HG03565 (cell line): ENCODE measurements at regions not wholly inside any gene's neighbourhood (a gene's known extent, or its start where the extent isn't known, plus 50 kb on each side); places are given as distances from the start of the nearest gene placed in this dataset.
"Not testable (repeated sequence)": the region's sequence is repeated elsewhere in the genome, so short reads cannot be mapped to it uniquely, and the experiment has no call there.

Experiments used
- ATAC-seq: cut with Tn5 transposase; IDR thresholded peaks from one replicate; pipeline ENCODE4 v1.9.1; 2021; ENCODE audit warnings: mild to moderate bottlenecking, moderate library complexity; ENCODE audit not compliant: unreplicated experiment

- no peak for ATAC-seq
These were observed 153.8 kb downstream of the DEPDC1B start for GRCh38 chr5:60546207-60546606.

DNA sequence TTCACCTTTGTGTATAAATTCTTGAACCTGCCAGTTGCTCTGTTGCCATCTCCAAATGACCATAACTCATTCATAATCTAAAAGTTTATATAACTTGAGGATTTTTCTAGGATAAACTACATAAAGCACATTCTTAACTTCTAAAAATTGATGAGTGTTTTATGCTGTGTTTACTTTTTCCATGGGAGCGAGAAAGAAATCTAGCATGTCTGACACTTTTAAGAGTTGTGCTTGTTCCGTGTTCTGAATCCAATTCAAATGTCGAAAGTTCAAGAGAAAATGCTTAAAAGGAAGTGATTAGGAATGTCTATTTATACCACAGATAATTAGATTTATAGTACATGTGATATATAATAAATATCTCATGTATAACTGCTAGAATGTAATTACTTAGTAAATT is 154.4 kb downstream of the DEPDC1B start:
- ATAC-seq = no peak

- no peak for ATAC-seq
These were observed 155.8 kb downstream of the DEPDC1B start for GRCh38 chr5:60544142-60544541.

DNA sequence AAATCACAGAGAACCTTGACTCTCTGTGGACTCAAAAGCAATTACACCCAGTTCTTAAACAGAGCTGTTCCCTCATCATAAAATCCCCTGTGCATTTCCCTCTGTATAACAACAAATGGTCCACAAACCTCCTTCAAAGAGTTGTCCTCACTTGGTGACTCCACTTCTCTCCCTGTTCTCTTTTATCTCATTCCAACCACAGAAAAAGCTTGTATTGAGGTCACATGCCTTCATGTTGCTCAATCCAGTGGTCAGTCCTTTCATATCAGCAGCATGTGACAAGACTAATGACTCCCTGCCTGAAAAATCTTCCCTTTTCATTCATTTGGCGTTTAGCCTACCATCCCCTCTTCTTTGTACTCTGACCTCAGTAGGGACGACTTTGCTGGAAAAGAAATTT is 158.0 kb downstream of the DEPDC1B start:
- ATAC-seq = no peak

DNA sequence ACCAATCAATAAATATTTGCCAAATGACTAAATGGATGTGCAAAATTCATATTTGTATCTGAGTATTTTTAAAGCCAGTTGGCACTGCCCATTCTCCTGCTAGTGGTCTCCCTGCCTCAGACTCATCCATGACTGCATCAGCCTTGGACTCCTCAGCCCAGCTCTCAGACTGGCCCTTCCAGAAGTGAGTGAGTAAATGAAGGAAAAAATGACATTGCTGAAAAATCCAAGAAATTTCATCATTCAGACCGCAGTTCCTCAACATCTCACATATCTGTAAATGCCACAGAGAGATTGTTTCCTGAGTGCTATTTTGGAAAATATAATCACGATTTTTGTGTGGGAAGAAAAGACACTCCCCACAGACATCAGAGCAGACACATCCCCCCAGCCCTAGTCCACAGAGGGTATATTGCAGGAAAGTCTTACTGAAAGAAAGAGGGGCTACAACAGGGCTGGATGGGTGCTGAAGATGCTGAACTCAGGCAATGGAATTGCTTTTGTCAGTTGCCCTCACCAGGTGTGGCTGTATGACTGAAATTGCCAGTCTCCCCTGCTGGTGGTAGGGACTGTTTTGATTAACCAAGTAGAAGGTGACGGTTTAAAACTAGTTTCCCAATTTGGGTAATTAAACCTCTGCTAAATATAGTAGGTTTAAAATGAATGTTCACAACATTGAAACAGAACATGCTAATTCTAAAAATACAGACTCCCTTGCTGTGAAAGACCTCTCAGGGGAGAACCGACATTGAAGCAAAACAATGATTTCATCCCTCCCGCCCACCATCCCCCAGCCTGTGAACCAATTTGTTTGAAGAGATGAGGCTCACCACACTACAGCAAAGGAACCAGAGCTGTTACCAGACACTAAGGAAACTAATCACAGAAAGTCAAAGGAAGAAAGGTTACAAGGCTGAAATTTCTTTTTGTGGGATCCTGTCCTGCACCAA is 158.8 kb downstream of the DEPDC1B start:
- ATAC-seq = peak; percentile 86

GRCh38 chr5:60538955-60539866 is 160.8 kb downstream of the DEPDC1B start:
- no peak for ATAC-seq

DNA sequence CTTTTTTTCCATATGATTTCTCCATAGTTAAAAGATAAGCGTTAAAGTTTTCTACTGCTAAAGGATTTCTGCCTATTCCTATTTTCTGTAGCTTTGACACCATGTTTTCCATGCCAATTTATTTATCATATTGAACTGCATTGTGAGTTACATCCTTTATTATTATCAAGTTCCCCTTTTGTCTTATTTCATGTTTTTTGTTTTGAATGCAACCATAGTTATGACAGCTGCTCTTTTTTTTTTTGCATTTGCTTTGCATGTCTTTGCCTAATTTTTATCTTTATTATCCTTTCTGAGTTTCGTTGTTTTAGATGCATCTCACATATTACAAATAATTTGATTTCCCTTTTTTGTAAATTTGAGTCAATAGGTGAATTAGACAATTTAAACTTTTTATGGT is 161.5 kb downstream of the DEPDC1B start:
- ATAC-seq = no peak

- no peak for ATAC-seq
These were observed 164.0 kb downstream of the DEPDC1B start for GRCh38 chr5:60535951-60536350.

DNA sequence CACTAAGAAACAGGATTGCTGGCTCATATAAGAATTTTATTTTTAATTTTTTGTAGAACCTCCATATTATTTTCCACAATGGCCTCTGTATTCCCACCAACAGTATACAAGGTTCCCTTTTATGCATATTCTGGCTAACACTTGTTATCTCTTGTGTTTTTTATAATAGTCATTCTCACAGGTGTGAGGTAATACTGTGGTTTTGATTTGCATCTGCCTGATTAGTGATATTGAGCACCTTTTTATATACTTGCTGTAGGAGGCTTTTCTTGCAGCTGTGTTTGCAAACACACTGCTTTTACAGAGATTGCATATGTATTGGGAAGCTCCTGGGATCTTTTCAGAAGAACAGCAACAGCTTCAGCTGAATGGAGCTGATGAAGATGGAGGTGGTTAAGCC is 164.8 kb downstream of the DEPDC1B start:
- ATAC-seq = peak; percentile 64

- no peak for ATAC-seq
These were observed 166.2 kb downstream of the DEPDC1B start for GRCh38 chr5:60533789-60534188.

GRCh38 chr5:60532796-60533195 is 167.2 kb downstream of the DEPDC1B start:
- not testable (repeated sequence) for ATAC-seq

DNA sequence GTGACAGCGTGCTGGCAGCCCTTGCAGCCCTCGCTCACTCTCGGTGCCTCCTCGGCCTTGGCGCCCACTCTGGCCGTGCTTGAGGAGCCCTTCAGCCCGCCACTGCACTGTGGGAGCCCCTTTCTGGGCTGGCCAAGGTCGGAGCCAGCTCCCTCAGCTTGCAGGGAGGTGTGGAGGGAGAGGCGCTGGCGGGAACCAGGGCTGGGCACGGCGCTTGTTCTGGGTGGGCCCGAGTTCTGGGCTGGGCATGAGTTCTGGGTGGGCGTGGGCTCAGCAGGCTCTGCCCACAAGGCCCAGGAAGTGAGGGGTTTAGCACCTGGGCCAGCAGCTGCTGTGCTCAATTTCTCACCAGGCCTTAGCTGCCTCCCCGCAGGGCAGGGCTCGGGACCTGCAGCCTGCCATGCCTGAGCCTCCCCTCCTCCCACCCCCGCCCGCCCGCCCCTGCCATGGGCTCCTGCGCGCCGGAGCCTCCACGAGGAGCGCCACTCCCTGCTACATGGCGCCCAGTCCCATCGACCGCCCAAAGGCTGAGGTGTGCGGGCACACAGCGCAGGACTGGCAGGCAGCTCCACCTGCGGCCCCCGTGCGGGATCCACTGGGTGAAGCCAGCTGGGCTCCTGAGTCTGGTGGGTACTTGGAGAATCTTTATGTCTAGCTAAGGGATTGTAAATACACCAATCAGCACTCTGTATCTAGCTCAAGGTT is 169.7 kb downstream of the DEPDC1B start:
- ATAC-seq = not testable (repeated sequence)

DNA sequence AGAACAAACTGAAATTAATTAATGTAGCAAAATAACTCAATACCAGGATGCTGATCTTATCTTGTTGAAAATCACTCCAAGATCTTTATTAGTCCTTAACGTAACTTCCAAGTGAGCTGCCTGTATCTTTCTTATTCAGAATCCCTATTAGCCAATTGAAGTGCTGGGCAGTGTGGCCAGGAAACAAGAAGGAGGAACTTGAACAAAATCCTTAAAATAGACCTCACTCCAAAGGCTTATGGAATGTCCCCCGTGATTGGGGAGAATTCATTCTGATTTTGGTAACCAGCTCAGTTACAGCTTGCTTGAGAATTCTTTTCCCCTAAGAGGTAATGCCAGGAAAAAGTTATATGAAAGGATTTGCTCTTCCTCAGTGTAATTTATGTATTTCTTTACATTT is 171.0 kb downstream of the DEPDC1B start:
- no peak for ATAC-seq

DNA sequence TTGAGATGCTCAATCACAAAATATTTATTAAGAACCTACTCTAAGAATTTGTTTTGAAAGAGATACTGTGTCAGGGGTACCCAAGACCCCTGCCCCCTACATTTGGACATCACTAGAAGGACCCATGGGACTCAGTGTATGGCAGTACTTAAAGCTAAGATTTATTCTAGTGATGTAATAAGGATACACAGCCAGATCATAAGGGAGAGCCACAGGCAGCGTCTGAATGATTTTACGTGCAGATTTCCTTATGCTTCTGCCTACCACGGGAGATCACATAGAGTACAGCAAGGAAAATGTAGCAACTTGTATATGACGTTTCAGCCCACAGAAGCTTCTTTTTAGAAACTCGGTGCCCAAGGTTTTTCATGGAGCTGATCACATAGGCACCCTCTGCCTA is 172.9 kb downstream of the DEPDC1B start:
- no peak for ATAC-seq

DNA sequence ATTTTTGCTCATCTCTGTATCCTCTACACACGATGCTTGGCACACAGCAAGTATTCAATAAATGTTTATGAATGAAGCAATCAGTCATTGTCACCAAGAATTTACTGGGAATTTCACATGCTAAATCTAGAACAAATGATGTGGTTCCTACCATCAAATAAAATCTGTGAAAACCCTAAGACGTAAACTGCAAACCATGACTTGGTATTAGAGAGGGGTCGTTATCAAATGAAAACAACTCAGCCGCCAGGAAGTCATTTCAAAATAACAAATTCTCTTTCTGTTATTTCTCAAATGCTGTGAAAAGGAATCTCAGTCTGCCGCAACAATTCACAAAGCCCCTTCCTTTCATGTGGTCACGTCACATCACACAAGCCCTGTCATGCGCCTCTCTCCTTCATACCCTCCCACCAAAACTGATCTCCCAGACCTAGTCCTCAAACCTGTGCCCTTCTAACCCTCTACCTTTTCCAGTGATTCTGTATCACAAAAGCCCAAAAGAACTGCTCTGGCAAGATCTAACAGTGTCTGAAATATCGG is 173.6 kb downstream of the DEPDC1B start:
- ATAC-seq = no peak

DNA sequence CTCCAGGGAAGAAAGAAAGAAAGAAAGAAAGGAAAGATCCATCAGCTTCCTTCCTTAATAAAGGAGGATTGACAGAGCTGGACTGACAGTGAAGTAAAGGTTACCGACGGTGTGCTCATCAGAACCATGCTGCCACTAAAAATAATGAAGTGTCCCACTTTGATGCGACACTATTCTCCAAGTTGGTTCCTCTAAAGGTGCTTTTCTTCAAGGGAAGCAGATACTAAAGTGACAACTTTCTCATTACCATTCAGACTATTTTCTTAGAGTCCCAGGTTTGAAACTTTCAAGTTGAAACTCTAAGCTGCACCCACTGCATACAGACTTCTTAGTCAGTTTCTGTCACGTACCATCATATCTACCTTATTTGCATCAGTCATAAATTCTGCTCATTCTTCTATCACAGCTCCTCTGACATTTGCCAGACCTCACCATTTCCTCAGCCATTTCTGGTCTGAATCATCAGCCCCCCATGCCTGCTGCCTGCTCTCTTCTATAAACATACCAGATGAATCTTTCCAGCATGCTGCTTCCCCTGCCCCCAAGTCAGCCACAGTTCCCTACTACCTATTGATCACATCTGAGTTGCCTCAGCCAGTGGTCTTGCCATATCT is 177.6 kb downstream of the DEPDC1B start:
- ATAC-seq = peak; percentile 76

GRCh38 chr5:60521376-60522291 is 178.3 kb downstream of the DEPDC1B start:
- ATAC-seq = peak; percentile 52

GRCh38 chr5:60520451-60521227 is 179.3 kb downstream of the DEPDC1B start:
- ATAC-seq = no peak
